Transverse colon (tissue), 4 donors: ENCODE measurements at regions not wholly inside any gene's neighbourhood (a gene's known extent, or its start where the extent isn't known, plus 50 kb on each side); places are given as distances from the start of the nearest gene placed in this dataset.

Source experiments
- DNase-seq: peaks from one replicate; pipeline ENCODE4 v3.0.0-alpha.2; 2019
- H3K27ac ChIP-seq, 4 donors: fragments of 200-600 bp; sonication (generic); 2 replicates each; pipeline ENCODE4 v1.5.1; 2016 to 2018; ENCODE audit warnings: inconsistent platforms in 4 of 4
- H3K27me3 ChIP-seq: fragments of 200-600 bp; sonication (generic); 2 replicates; pipeline ENCODE4 v1.5.1; 2017; ENCODE audit warnings: inconsistent platforms
- H3K36me3 ChIP-seq, 4 donors: fragments of 200-600 bp; sonication (generic); 2 replicates each; pipeline ENCODE4 v1.5.1; 2017 to 2019; ENCODE audit warnings: inconsistent platforms in 4 of 4
- H3K4me1 ChIP-seq, 4 donors: fragments of 200-600 bp; sonication (generic); 2 replicates each; pipeline ENCODE4 v1.5.1; 2017 to 2020; ENCODE audit warnings: inconsistent platforms in 4 of 4
- H3K4me3 ChIP-seq, 4 donors: fragments of 200-600 bp; sonication (generic); 1 replicate in 1 of 4; 2 replicates in 3 of 4; pipeline versions ENCODE4 v1.5.1 to v1.6.1; 2017 to 2019; ENCODE audit warnings: inconsistent platforms in 4 of 4
- H3K9me3 ChIP-seq, 2 donors: fragments of 200-600 bp; sonication (generic); 2 replicates each; pipeline ENCODE4 v1.5.1; 2017 to 2019; ENCODE audit warnings: inconsistent platforms in 2 of 2
- EP300 ChIP-seq: sonication (generic); formaldehyde crosslinking; IDR thresholded peaks from one replicate; pipeline ENCODE4 v1.6.1; 2017; ENCODE audit warnings: antibody characterized with exemption, low read depth
- POLR2A ChIP-seq: fragments of 450-650 bp; IDR thresholded peaks from one replicate; pipeline ENCODE4 v1.6.1; 2016; ENCODE audit warnings: antibody characterized with exemption, mild to moderate bottlenecking, moderate library complexity
- POLR2AphosphoS5 ChIP-seq, 3 donors: sonication (generic); formaldehyde crosslinking; IDR thresholded peaks; one replicate each; pipeline ENCODE4 v1.6.1; 2016; ENCODE audit warnings: antibody characterized with exemption in 3 of 3
- WGBS, 2 donors: methylation state at CpG; one replicate each; pipeline ENCODE4 v1.1.5; 2018; ENCODE audit warnings: low coverage in 1 of 2; 5-methylcytosine and 5-hydroxymethylcytosine counted together
- in situ Hi-C, 4 donors: fragments of 200-750 bp; cut with MboI; loops; one replicate each; pipeline versions ENCODE4 v1.15.0 to v1.15.1; 2017; ENCODE audit warnings: low sequenced_read_pairs in 3 of 4, low pct_ligation_motif_present in 1 of 4, low pct_unique_long_range_greater_than_20kb in 1 of 4
- intact Hi-C: fragments of 100-400 bp; cut with DNase I; formaldehyde crosslinking; loops from one replicate; pipeline ENCODE4 v1.15.1; 2023; ENCODE audit warnings: low total_unique reads
- TF ChIP-seq, protein P1 (sequence below), 5 experiments: fragments of 200-600 bp in 3 of 5; fragments of 450-650 bp in 2 of 5; sonication (generic) in 3 of 5; IDR thresholded peaks; 1 replicate in 2 of 5; 2 replicates in 3 of 5; pipeline ENCODE4 v1.5.1; 2016 to 2017; ENCODE audit warnings: antibody characterized with exemption in 5 of 5, inconsistent platforms in 3 of 5, mild to moderate bottlenecking in 2 of 5, moderate library complexity in 1 of 5

DNA sequence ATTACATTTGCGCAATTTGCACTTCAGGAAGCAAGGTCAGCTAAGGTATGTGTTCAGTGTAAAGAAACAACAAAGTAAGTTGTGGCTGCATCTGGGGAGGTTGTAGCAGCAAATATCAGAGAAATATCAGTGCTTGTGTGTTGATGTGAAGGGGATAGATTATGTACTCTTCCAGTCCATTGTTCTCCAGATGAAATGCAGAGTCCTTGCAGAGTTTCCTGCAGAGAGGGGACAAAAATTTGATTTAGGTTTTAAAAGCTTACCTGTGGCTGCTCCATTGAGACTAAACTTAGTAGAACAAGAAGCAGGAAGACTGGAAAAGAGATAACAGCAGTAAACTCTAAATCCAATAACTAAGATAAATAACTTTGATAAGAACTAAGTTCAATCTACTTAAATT lies 952.2 kb downstream of the CDH18 start:
- WGBS, 2 donors: 0 to 67% methylated on average over 1 of the region's 1 CpG
- TF ChIP-seq, protein P1, sequence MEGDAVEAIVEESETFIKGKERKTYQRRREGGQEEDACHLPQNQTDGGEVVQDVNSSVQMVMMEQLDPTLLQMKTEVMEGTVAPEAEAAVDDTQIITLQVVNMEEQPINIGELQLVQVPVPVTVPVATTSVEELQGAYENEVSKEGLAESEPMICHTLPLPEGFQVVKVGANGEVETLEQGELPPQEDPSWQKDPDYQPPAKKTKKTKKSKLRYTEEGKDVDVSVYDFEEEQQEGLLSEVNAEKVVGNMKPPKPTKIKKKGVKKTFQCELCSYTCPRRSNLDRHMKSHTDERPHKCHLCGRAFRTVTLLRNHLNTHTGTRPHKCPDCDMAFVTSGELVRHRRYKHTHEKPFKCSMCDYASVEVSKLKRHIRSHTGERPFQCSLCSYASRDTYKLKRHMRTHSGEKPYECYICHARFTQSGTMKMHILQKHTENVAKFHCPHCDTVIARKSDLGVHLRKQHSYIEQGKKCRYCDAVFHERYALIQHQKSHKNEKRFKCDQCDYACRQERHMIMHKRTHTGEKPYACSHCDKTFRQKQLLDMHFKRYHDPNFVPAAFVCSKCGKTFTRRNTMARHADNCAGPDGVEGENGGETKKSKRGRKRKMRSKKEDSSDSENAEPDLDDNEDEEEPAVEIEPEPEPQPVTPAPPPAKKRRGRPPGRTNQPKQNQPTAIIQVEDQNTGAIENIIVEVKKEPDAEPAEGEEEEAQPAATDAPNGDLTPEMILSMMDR (IDR thresholded peaks at IDR 0.05): no peak
- TF ChIP-seq POLR2A (no peak), EP300 (no peak), POLR2AphosphoS5 (IDR thresholded peaks at IDR 0.05) (no peak)
- in situ Hi-C loops: no loop called here

DNA sequence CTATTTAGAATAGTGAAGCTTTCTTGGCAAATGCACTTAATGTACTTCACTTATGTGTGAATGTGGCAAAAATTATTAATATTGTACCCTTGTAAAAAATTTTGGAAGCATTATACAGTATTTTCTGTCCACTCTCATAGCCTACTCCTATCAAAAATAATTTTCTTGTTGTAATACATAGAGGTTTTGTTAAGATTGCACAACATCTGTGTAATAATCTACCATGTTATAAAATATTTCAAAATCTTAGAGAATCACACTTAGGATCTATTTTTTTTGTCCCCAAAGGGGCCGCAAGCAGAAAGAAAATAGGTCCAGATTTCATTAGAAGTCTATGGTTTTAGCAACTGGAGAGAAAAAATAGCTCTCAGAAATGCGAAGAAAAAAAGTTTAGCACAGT lies 945.9 kb downstream of the CDH18 start:
- H3K27ac ChIP-seq: no peak overlapping the region
- in situ Hi-C loops (no loop called here), intact Hi-C loops (no loop called here)
- H3K27me3 ChIP-seq: no peaks in the 10 kb centered on the region
- H3K9me3 ChIP-seq: no peaks in the 10 kb centered on the region
- H3K36me3 ChIP-seq: no peaks in the 10 kb centered on the region
- H3K4me1 ChIP-seq: no peaks in the 10 kb centered on the region
- no peak for TF ChIP-seq POLR2A
- TF ChIP-seq EP300: no peak
- TF ChIP-seq, protein P1 (IDR thresholded peaks at IDR 0.05): no peak
- TF ChIP-seq POLR2AphosphoS5 (IDR thresholded peaks at IDR 0.05): no peak
- no peak for DNase-seq
- H3K4me3 ChIP-seq: no peak overlapping the region
- WGBS, 2 donors: 81 to 85% methylated on average over 2 of the region's 2 CpGs

More for the DNA sequence above, 952.2 kb downstream of the CDH18 start:
- intact Hi-C loops: no loop called here
- Histone ChIP-seq H3K27ac (no peak overlapping the region), H3K4me1 (no peaks in the 10 kb centered on the region), H3K36me3 (no peaks in the 10 kb centered on the region), H3K4me3 (no peak overlapping the region), H3K9me3 (no peaks in the 10 kb centered on the region), H3K27me3 (no peaks in the 10 kb centered on the region)
- DNase-seq: no peak

DNA sequence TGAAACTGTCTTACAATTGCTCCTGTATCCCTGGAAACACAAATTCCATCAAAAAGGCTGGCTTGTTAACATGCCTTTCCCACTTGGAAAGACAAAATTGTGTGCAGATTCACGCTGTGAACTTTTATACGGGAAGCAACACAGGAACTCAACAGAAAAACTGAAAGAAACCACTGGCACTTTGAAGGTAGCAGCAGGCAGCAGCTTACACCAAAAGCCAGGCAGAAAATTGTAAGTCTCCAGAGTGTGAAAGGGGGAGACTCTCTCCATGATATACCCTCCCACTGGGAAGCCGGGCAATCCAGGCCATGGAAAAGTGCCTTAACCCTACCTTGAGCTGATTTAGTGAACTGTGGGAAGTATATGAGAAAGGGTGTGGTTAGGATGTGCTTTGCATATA lies 943.7 kb downstream of the CDH18 start:
- 54% methylated on average over 3 of the region's 3 CpGs; no CpG with 5 or more reads in 1 of the 2 donors for WGBS, 2 donors
- Histone ChIP-seq H3K4me1 (no peaks in the 10 kb centered on the region), H3K36me3 (no peaks in the 10 kb centered on the region), H3K27me3 (no peaks in the 10 kb centered on the region), H3K4me3 (no peak overlapping the region), H3K9me3 (no peaks in the 10 kb centered on the region), H3K27ac (no peak overlapping the region)
- in situ Hi-C loops: no loop called here
- DNase-seq: no peak
- no peak for TF ChIP-seq POLR2AphosphoS5 (IDR thresholded peaks at IDR 0.05)
- no peak for TF ChIP-seq EP300
- intact Hi-C loops: no loop called here

DNA sequence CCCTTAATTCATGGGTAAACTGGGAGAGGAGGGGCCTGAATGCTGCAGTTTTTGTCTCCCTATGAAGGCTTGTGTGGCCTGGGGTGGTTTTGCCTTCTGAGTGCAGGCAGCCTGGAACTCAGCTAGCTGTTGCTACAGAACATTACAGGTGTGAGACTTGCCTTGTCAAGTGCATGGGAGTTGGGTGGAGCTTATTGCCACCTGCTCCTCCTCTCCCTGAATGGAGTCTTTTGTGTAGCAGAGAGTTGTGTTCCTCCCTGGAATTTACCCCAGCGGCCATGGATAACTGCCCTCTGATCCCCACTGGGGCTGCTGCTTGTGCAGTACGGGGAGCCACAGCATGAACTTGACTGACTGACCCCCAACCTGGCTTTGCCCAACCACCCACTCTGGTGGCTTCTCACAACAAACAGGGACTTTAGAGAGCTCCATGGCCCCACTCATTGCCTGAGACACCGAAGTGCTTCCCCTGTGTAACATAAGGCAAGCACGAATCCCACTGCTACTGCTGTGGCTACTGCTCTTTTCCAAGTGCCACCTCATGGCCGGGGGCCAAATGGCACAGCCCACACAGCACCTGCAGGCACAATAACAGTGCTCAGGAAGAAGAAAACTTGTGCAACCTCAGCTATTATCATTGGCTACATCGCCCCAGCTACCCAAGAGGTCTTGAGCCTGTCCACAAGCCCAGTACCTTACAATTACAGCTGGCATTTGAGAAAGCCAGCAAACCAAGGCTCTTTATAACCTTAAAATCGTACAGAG lies 942.9 kb downstream of the CDH18 start:
- DNase-seq: no peak
- 41 to 50% methylated on average over 1 to 6 of the region's 7 CpGs for WGBS, 2 donors

More for the DNA sequence above, 942.9 kb downstream of the CDH18 start:
- in situ Hi-C loops: no loop called here
- Histone ChIP-seq H3K27me3 (no peaks in the 10 kb centered on the region), H3K36me3 (no peaks in the 10 kb centered on the region), H3K9me3 (no peaks in the 10 kb centered on the region), H3K27ac (no peak overlapping the region), H3K4me3 (no peak overlapping the region), H3K4me1 (no peaks in the 10 kb centered on the region)
- TF ChIP-seq, protein P1 (IDR thresholded peaks at IDR 0.05): no peak
- TF ChIP-seq POLR2A: no peak
- intact Hi-C loops: no loop called here
